Loucy (cell line): ENCODE measurements at regions not wholly inside any gene's neighbourhood (a gene's known extent, or its start where the extent isn't known, plus 50 kb on each side); places are given as distances from the start of the nearest gene placed in this dataset.

ENCODE experiments used
- H2AFZ ChIP-seq: fragments of 200-600 bp; sonication (generic); 2 replicates; pipeline ENCODE4 v1.6.0; 2016; ENCODE audit warnings: antibody characterized with exemption, mild to moderate bottlenecking, low read length, moderate library complexity
- H3F3A ChIP-seq: fragments of 200-600 bp; 2 replicates; pipeline ENCODE4 v1.6.0; 2016; ENCODE audit warnings: antibody characterized with exemption, low read depth, mild to moderate bottlenecking
- H3K27me3 ChIP-seq: fragments of 200-600 bp; sonication (generic); 2 replicates; pipeline ENCODE4 v1.6.1; 2014; ENCODE audit warnings: low read length, mild to moderate bottlenecking; ENCODE audit not compliant: insufficient read depth, poor library complexity, severe bottlenecking
- H3K36me3 ChIP-seq: fragments of 200-600 bp; sonication (generic); 2 replicates; pipeline ENCODE4 v1.6.1; 2016; ENCODE audit warnings: low read length; ENCODE audit not compliant: insufficient read depth
- H3K4me1 ChIP-seq: fragments of 200-600 bp; sonication (generic); 2 replicates; pipeline ENCODE4 v1.5.1; 2014; ENCODE audit warnings: low read length, mild to moderate bottlenecking; ENCODE audit not compliant: insufficient read depth, poor library complexity, severe bottlenecking
- H3K4me2 ChIP-seq: fragments of 200-600 bp; sonication (generic); 2 replicates; pipeline ENCODE4 v1.6.0; 2014; ENCODE audit warnings: antibody characterized with exemption, low read length, low read depth, mild to moderate bottlenecking; ENCODE audit not compliant: poor library complexity, severe bottlenecking
- H3K4me3 ChIP-seq: fragments of 200-600 bp; sonication (generic); 2 replicates; pipeline ENCODE4 v1.5.1; 2014; ENCODE audit warnings: low read length, mild to moderate bottlenecking, mixed read lengths; ENCODE audit not compliant: poor library complexity, severe bottlenecking
- H3K79me2 ChIP-seq: fragments of 200-600 bp; sonication (generic); 2 replicates; pipeline ENCODE4 v1.6.1; 2014; ENCODE audit warnings: low read length; ENCODE audit not compliant: insufficient read depth
- H3K9ac ChIP-seq: fragments of 200-600 bp; sonication (generic); 2 replicates; pipeline ENCODE4 v1.6.0; 2014; ENCODE audit warnings: mild to moderate bottlenecking, low read depth, low read length, moderate library complexity; ENCODE audit not compliant: poor library complexity, severe bottlenecking
- H3K9me2 ChIP-seq: fragments of 200-600 bp; sonication (generic); replicated peaks from 2 replicates; pipeline ENCODE4 v1.6.1; 2016; ENCODE audit warnings: low read depth, low read length, mixed read lengths
- H3K9me3 ChIP-seq: fragments of 200-600 bp; sonication (generic); 2 replicates; pipeline ENCODE4 v1.6.1; 2014; ENCODE audit warnings: mild to moderate bottlenecking, antibody characterized with exemption, low read length, low read depth; ENCODE audit not compliant: insufficient read depth
- H4K20me1 ChIP-seq: fragments of 200-600 bp; sonication (generic); 2 replicates; pipeline ENCODE4 v1.6.0; 2014; ENCODE audit warnings: antibody characterized with exemption, low read length, mild to moderate bottlenecking; ENCODE audit not compliant: insufficient read depth, poor library complexity, severe bottlenecking
- EZH2phosphoT487 ChIP-seq: fragments of 200-600 bp; IDR thresholded peaks from 2 replicates; pipeline ENCODE4 v1.6.1; 2018; ENCODE audit warnings: antibody characterized with exemption, mild to moderate bottlenecking, moderate library complexity, borderline replicate concordance
- TF ChIP-seq, protein P1 (sequence below): fragments of 200-600 bp; sonication (generic); conservative IDR thresholded peaks from 2 replicates; pipeline ENCODE4 v1.5.1; 2014; ENCODE audit warnings: mild to moderate bottlenecking, antibody characterized with exemption, low read length

DNA sequence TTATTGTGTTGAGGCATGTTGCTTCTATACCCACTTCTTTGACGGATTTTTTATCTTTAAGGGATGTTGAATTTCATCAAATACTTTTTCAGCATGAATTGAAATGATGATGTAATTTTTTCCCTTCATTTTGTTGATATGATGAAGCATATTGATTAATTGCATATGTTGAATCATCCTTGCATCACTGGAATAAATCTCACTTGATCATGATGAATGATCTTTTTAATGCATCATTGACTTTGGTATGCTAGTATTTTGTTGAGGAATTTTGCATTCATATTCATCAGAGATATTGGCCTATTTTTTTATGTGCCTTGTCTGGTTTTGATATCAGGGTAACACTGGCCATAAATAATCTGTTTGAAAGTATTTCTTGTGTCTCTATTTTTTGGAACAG is 754.7 kb downstream of the KCTD8 start:
- no peaks in the 10 kb centered on the region for H3K36me3 ChIP-seq
- no peak overlapping the region for H3K9ac ChIP-seq
- no peaks in the 10 kb centered on the region for H3K9me3 ChIP-seq

DNA sequence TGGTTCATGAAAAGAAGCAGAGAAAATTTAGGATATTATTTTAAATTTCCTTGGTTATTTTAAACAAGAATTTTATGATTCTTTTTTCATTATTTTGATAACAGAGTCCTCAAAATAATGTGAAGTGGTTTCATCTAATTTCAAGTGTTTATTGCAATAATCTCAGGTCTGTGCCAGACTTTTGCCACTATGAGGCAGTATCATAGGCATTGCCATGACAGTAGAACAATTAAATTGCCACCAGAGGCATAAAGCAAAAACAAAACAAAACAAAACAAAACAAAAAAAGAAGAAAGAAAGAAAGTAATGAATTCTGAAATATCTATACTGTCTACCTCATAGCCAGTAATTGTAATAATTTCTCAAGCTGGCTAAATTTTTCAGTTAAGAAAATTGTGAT is 739.2 kb downstream of the KCTD8 start:
- TF ChIP-seq, protein P1, sequence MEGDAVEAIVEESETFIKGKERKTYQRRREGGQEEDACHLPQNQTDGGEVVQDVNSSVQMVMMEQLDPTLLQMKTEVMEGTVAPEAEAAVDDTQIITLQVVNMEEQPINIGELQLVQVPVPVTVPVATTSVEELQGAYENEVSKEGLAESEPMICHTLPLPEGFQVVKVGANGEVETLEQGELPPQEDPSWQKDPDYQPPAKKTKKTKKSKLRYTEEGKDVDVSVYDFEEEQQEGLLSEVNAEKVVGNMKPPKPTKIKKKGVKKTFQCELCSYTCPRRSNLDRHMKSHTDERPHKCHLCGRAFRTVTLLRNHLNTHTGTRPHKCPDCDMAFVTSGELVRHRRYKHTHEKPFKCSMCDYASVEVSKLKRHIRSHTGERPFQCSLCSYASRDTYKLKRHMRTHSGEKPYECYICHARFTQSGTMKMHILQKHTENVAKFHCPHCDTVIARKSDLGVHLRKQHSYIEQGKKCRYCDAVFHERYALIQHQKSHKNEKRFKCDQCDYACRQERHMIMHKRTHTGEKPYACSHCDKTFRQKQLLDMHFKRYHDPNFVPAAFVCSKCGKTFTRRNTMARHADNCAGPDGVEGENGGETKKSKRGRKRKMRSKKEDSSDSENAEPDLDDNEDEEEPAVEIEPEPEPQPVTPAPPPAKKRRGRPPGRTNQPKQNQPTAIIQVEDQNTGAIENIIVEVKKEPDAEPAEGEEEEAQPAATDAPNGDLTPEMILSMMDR, result no peak
- TF ChIP-seq EZH2phosphoT487, result no peak
- no peaks in the 10 kb centered on the region for H3K4me1 ChIP-seq
- H3K9me2 ChIP-seq, result no peaks in the 10 kb centered on the region
- no peaks in the 10 kb centered on the region for H3F3A ChIP-seq
- no peak overlapping the region for H2AFZ ChIP-seq
- H3K27me3 ChIP-seq, result no peaks in the 10 kb centered on the region
- H3K9ac ChIP-seq, result no peak overlapping the region
- no peaks in the 10 kb centered on the region for H3K9me3 ChIP-seq
- H3K4me3 ChIP-seq, result no peak overlapping the region
- no peaks in the 10 kb centered on the region for H4K20me1 ChIP-seq
- H3K36me3 ChIP-seq, result no peaks in the 10 kb centered on the region
- no peak overlapping the region for H3K4me2 ChIP-seq
- no peaks in the 10 kb centered on the region for H3K79me2 ChIP-seq

More for the DNA sequence above, 754.7 kb downstream of the KCTD8 start:
- Histone ChIP-seq H3K4me2 (no peak overlapping the region), H3K4me1 (no peaks in the 10 kb centered on the region), H3K27me3 (no peaks in the 10 kb centered on the region), H2AFZ (no peak overlapping the region), H3K9me2 (no peaks in the 10 kb centered on the region; the same call in 1 of the 2 replicates), H3K79me2 (no peaks in the 10 kb centered on the region), H3K4me3 (no peak overlapping the region), H3F3A (no peaks in the 10 kb centered on the region), H4K20me1 (no peaks in the 10 kb centered on the region)
- no peak for TF ChIP-seq EZH2phosphoT487
- TF ChIP-seq, protein P1, result no peak

DNA sequence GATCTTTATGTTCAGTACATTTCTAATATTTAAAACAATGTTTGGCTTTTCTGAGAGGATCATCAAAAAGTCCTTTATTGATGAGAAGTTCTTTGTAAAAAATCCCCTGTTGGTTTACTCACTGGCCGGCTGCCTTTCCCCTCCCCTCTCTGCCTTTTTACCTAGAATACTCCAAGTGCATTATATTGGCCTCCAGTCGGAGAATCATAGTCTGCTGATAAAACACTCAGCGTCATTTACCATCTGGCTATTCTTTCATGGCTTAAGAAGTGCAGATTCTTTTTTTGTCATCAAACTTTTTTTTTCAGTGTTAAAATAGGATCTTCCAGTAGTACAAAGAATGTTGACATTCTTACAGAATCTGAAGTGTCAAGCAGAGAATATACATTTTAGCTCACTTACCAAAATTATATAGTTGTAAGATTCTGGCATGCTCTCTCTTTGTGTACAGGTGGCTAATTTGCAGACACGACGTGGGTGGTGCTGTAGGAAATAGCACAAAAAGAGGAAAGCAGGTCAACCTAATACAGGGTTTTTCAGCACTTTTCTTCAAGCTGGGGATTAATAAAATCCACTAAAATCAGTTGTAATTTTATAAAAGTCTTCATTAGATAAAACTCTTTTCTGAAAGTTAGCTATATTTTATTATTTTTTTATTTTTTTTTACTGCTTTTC is 731.8 kb downstream of the KCTD8 start:
- no peak for TF ChIP-seq EZH2phosphoT487
- TF ChIP-seq, protein P1, result no peak
- Histone ChIP-seq H3K27me3 (no peaks in the 10 kb centered on the region), H3K79me2 (no peaks in the 10 kb centered on the region), H3K36me3 (no peaks in the 10 kb centered on the region), H3K4me2 (no peak overlapping the region), H3K4me1 (no peaks in the 10 kb centered on the region), H3K4me3 (no peak overlapping the region), H4K20me1 (no peaks in the 10 kb centered on the region), H3F3A (no peaks in the 10 kb centered on the region), H2AFZ (no peak overlapping the region), H3K9ac (no peak overlapping the region), H3K9me2 (no peaks in the 10 kb centered on the region), H3K9me3 (no peaks in the 10 kb centered on the region)
